ENCODE measurements at regions not wholly inside any gene's neighbourhood (a gene's known extent, or its start where the extent isn't known, plus 50 kb on each side); places are given as distances from the start of the nearest gene placed in this dataset.

GRCh38 chr4:186982160-186982559 lies 258.5 kb upstream of the FAT1 start:
- TF ChIP-seq EZH2 (IDR thresholded peaks at IDR 0.05; ENCODE audit: borderline replicate concordance, low read depth, low read length, poor library complexity, severe bottlenecking): no peak
- TF ChIP-seq CTCF (conservative IDR thresholded peaks at IDR 0.05; ENCODE audit: low read depth, low read length): no peak

Measured in A673 (cell line).